Right ventricle myocardium inferior (tissue), 1 donor: ENCODE measurements at regions not wholly inside any gene's neighbourhood (a gene's known extent, or its start where the extent isn't known, plus 50 kb on each side); places are given as distances from the start of the nearest gene placed in this dataset.

ENCODE experiments used
- ATAC-seq: fragments of 200-7000 bp; cut with Tn5 transposase; one replicate; pipeline ENCODE4 v1.9.1; 2020; ENCODE audit warnings: mild to moderate bottlenecking, moderate library complexity
- DNase-seq: peaks from one replicate; pipeline ENCODE4 v3.0.0; 2021; ENCODE audit errors: missing footprints
- intact Hi-C: fragments of 100-400 bp; cut with DNase I; formaldehyde crosslinking; loops from one replicate; pipeline ENCODE4 v1.11.0; 2022
- donor health status: DM: no; HTN: yes; CAD: no; lungs with severe emphysema.

DNA sequence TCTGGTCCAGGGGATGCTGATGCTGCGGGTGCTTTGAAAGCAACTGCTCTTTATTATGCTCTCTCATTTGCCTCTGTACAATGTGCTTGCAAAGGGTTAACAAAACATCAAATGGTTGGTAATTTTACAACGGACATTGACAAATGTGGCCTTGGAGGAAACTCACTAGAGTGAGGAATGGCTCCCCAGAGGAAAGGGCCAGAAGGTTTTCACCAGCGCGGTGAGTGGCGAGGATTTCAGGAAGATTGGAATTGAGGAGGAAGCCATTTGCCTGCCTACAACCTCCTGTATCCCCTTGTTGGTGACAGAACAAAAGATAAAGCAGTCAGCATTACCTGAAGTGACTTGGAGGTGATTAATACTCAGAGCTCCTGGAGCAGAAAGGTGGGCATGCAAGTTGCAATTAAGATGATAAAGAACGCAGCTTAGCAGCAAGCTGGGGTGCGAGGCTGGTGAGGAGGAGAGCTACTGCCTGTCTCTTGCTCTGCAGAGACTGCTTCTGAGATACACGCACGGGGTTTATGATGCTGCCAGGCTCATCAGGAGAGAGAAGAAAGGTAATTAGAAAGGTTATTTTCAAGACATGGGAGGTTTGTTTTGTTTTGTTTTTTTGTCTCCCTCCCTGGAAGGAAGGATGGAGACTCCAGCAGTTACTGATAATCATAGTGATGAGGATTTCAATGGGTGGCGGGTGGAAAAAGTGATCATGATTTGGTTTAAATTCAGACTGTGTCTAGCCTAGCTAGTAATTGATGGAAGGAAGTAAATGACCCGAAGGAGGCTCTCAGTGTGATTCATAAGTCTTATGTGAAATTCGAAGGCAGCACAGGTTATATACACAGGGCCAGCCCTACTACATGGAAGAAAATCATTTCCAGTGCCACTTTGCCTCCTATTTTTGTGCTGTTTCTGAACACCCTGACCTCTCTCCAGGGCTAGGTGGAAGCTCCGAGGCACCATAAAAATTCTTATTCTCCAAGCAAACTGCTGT lies 141.6 kb upstream of the DTNBP1 start:
- intact Hi-C loops, result no loop called here
- ATAC-seq (no peak), DNase-seq (no peak)

DNA sequence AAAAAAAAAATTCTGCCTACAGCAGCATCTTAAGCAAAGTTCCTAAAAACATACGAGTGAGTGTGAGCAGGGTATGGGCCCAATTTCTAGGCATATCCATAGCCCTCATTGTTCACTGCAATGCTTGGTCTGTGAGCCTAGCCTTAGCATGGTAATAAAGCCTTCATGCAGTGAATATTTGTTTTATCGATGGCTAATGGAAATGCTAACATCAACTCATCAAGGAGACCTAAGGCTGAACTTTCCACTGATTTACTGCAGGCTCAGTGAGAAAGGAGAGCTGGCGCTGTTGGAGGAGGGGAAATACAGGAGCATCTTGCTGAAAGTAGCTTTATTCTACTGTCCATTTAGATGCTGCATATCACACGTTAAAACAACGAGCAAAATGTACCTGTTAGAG lies 139.6 kb upstream of the DTNBP1 start:
- DNase-seq (no peak), ATAC-seq (no peak)
- intact Hi-C loops, result no loop called here

- no peak for ATAC-seq
- no peak for DNase-seq
- intact Hi-C loops, result no loop called here
These were observed 139.1 kb upstream of the DTNBP1 start for GRCh38 chr6:15801912-15802311.

DNA sequence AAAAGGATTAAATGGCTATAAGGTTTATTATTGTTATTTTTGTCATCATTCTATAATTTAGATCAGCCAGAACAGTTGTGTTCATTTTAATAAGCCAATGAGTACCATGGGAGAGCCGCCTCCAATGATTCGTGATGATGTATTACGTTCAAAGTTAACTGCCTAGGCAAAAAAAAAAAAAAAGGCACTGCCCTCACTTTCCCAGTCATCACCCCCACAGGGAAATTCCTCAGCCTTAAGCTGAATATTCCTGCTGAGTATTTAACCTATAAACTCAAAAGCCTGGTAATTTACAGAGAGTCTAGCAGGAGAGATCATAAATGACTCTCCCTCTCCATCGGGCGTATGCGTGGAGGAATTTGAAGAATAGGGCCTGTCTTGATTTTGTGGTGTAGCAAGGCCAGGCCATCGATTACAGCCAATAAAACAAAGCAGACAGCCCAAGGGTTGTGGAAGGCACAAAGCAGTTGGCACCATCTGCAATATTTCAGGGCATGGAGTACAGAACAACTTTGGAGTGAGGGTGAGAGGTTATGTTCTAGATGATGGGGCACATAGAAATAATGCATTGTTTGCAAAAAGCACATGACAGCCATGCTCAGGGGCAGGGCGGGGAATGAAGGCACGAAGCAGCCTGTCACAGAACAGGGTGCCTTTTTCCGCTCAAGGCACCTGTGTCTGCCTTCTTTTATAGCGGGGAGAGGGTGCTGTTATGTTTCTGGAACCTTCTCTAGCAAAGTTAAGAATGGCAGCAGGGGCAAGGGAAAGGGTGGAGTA lies 138.2 kb upstream of the DTNBP1 start:
- ATAC-seq (no peak), DNase-seq (no peak)
- intact Hi-C loops, result no loop called here

DNA sequence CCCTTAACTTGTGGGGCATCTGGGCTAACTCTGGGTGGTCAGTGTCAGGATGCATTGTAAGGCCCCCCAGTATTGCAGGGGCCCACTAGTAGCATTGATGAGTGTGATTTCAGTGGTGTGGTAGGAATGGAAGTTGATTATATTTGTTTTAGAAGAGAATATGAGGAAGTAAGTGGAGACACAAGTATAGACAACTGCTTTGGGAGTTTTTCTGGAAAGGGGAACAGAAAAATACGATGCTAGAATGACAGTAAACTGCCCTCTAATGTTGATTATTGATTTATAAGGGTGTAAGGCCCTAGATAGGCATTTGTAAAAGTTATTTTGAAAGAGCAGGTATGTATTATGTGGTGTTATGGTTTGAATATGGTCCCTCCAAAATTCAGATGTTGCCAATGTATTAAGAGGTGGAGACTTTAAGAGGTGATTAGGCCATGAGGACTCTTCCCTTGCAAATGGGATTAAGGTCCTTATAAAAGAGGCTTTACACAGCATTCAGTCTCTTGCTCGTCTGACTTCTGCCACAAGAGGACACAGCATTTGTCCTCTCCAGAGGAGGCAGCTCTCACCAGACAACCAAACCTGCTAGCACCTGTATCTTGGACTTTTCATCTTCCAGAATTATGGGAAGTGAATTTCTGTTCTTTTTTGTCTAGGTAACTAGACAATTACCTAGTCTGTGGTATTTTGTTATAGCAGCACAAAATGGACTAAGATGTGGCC lies 135.9 kb upstream of the DTNBP1 start:
- ATAC-seq (no peak), DNase-seq (no peak)
- intact Hi-C loops, result no loop called here

DNA sequence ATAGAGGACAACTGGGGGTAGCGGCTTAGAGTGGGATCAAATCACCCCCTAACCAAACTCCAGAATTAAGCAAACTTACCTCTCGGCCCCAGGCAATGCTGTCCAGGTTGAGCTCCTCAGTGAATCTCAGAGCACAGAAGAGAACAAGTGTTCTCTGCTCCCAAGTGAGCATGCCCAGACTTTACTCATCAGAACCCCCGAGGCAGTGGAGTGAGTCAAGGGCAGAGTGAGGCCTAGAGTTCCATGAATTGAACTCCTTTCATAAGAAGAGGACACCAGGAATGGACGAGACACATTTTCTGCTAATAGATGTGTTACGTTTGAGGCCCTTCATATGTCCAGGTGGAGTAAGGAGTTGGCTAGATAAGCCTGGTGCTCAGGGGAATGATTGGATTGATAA lies 134.0 kb upstream of the DTNBP1 start:
- ATAC-seq (no peak), DNase-seq (no peak)
- intact Hi-C loops, result no loop called here

DNA sequence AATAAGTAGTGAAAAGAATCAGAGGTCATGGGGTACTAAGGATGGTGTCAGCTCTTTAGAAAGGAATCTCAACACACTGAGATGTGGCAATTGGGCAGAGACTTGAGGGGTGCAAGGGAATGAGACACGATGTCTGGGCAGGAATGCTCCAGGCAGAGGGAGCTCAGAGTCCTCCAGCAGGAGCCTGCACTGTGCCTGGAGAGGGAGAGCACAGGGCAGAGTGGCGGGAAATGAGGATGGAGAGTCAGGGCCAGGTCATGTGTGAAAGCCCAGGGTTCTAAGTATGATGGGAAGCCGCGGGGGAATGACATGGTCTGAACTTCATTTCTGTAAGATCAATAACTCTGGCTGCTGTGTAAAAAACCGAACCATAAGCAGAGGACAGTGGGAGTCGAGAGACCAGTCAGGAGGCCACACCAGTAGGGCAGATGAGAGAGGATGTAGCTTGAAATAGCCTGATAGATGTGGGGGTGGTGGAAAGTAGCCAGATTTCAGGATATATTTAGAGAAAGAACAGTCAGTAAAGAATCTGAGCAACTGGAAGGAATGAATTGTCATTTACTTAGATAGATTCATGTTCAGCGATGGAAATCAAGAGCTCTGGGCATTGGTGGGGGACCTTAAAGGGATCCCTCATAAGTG lies 133.4 kb upstream of the DTNBP1 start:
- ATAC-seq, result peak; percentile 77
- no peak for DNase-seq
- intact Hi-C loops, result no loop called here

GRCh38 chr6:15793826-15794225 lies 131.0 kb upstream of the DTNBP1 start:
- ATAC-seq (no peak), DNase-seq (no peak)
- intact Hi-C loops, result no loop called here

- DNase-seq, result no peak
- peak; percentile 27 for ATAC-seq
- intact Hi-C loops, result no loop called here
These were observed 130.5 kb upstream of the DTNBP1 start for GRCh38 chr6:15793288-15793687.

DNA sequence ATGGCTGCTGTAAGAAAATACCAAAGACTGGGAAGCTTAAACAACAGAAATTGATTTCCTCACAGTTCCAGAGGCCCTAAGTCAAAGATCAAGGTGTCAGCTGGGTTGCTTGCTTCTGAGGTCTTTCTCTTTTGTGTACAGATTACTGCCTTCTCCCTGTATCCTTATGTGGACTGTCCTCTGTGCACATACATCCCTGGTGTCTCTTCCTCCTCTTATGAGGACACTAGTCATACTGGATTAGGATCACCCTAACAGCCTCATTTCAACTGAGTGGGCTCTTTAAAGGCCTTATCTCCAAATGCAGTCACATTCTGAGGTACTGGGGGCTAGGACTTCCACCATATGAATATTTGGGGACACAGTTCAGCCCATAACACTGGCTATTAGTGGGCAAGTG lies 130.0 kb upstream of the DTNBP1 start:
- intact Hi-C loops, result no loop called here
- no peak for DNase-seq
- ATAC-seq, result no peak

GRCh38 chr6:15791448-15792181 lies 128.8 kb upstream of the DTNBP1 start:
- intact Hi-C loops, result no loop called here
- no peak for DNase-seq
- ATAC-seq, result no peak

DNA sequence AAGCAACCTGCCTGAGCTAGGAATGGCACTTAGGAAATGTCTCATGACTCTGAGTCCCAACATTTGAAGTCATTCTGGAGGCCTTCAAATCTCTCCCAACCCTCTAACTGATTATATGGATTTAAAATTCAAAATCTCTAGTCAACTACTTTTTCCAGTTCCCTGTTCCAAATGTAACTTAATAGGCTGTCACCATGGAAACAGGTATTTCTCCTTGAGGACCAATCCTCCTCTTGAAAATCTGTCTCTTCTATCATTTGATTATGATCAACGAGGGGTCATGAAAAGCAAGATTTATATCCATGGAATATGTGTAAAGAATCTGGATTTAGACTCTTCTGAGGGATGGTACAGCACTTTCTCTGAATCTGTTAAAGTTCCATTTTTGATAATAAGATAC lies 127.3 kb upstream of the DTNBP1 start:
- intact Hi-C loops, result no loop called here
- ATAC-seq, result no peak

DNA sequence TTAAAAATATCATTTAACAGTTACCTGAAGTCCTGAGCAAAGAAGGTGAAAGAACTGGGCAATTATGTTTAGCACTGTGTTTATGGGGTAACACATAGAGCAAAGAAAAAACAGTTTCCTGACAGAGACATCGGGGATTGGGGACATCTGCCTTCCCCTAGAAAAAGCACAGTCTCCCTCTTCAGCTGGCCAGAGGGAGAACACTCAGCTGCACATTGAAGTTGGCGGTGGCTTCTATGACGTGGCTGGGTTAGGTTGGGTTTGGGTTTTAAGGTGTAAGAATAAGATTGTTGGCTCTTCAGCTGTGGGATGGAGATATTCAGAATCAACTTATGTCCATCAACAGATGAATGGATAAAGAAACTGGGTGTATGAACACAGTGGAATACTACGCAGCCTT lies 124.0 kb upstream of the DTNBP1 start:
- intact Hi-C loops, result no loop called here
- ATAC-seq, result no peak
- no peak for DNase-seq

More for the DNA sequence above, 127.3 kb upstream of the DTNBP1 start:
- DNase-seq, result no peak

DNA sequence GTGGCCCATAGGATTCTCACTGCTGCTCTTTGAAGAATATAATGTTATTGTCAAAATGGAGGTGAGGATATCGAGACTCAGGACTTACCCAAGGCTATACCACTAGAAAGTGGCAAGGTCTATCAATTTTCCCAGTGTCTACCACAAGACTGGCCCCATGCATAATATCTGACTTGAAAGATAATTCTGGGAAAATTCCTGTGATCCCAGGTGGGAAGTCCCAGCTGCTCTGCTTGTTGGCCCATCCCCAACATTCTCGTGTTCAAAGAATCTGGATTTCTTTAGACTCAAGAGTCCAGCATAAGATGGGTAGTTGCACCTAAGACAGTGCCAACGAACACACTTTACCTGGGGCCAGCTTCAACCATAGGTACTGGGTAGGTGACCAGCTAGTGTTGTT lies 120.7 kb upstream of the DTNBP1 start:
- DNase-seq, result no peak
- intact Hi-C loops, result no loop called here
- ATAC-seq, result no peak

DNA sequence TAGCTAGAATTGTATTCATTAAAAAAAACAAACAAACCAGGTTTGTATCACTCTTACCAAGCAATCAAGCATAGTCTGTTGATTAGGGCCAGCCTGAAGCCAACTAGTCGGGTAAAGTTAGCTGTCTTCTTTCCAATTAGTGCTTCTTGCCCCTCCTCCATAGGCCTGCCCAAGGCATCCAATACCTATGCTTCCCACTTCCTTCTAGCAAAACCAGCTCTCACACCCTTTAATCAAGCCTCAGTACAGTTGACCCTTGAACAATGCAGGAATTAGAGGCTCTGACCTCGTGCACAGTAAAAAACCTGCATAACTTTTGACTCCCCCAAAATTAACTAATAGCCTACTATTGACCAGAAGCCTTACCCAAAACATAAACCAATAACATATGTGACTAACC lies 119.1 kb upstream of the DTNBP1 start:
- ATAC-seq, result no peak

DNA sequence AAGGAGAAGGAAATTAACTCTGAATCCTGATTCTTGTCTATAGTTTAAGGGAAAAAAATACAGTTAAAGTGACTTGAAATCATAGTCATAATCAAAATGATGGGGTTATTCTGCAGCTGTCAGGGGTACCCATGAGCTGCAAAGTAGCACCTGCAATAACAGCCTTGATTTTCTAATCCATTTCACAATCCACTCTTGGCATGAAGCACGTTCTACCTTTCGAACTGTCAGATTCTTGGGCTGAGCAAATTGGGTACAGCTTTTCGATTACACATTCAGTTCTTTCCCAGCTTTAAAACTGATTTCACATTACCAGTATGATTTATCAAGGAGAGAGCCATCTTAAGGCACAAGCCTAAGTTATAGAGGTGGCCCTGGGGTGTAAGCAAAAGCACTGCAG lies 118.5 kb upstream of the DTNBP1 start:
- no peak for DNase-seq
- intact Hi-C loops, result no loop called here
- ATAC-seq, result no peak

More for the DNA sequence above, 119.1 kb upstream of the DTNBP1 start:
- DNase-seq, result no peak
- intact Hi-C loops, result no loop called here

GRCh38 chr6:15780437-15780836 lies 117.6 kb upstream of the DTNBP1 start:
- no peak for DNase-seq
- intact Hi-C loops, result no loop called here
- ATAC-seq, result no peak

DNA sequence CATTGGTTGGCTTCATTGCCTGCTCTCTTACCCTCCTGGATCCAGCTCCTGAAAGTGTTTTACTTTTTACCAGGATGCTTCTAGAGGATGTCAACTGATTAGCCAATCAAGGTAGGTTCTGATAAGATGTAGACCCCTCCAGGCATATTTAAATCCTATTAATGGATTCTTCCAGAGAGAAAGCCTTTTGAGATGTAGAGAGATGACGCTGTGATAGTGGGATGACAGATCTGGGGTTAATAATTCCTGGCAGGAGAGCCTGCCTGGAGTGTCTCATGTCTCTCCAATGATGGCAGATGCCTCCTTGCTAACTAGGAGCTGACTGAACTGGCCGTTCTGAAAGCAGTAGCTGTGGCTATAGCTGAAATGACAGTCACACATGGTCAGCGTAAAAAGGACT lies 116.9 kb upstream of the DTNBP1 start:
- no peak for ATAC-seq

More for the DNA sequence above, 116.9 kb upstream of the DTNBP1 start:
- intact Hi-C loops, result no loop called here
- no peak for DNase-seq
